IMR-90 (cell line): ENCODE measurements at regions not wholly inside any gene's neighbourhood (a gene's known extent, or its start where the extent isn't known, plus 50 kb on each side); places are given as distances from the start of the nearest gene placed in this dataset.
"Not testable (repeated sequence)": the region's sequence is repeated elsewhere in the genome, so short reads cannot be mapped to it uniquely, and the experiment has no call there.

ENCODE experiments used
- ATAC-seq: fragments of 200-7000 bp; cut with Tn5 transposase; 2 replicates; pipeline ENCODE4 v1.9.1; 2020; ENCODE audit warnings: low read depth, mild to moderate bottlenecking, moderate library complexity
- BruUV-seq: library from RNA; stranded (reverse); fragments of 400-500 nt; replicated peaks from 2 replicates; lab custom pipeline; 2021; lab: Mats Ljungman, UMichigan
- CTCF ChIA-PET: fragments of 300-600 bp; formaldehyde crosslinking; extraction: SDS; loops from one replicate; lab custom pipeline; 2021; ENCODE audit warnings: antibody characterized with exemption; lab: Yijun Ruan, JAX
- POLR2A ChIA-PET: fragments of 300-600 bp; sonication (Branson Sonifier 250); formaldehyde crosslinking; loops from one replicate; lab custom pipeline; 2022; ENCODE audit warnings: antibody characterized with exemption; ENCODE audit not compliant: unreplicated experiment; lab: Charles Lee
- DNase-seq: peaks from one replicate; pipeline ENCODE4 v3.0.0; 2013
- H2AFZ ChIP-seq: replicated peaks from 2 replicates; pipeline ENCODE3; 2013; ENCODE audit warnings: low read length, mild to moderate bottlenecking; ENCODE audit not compliant: poor library complexity
- H2AK5ac ChIP-seq: 2 replicates; pipeline ENCODE4 v1.6.1; 2013; ENCODE audit warnings: low read depth, low read length, inconsistent platforms
- H2AK9ac ChIP-seq: replicated peaks from 2 replicates; pipeline ENCODE3; 2013; ENCODE audit warnings: mild to moderate bottlenecking, low read depth, low read length, moderate library complexity; ENCODE audit not compliant: poor library complexity
- H2BK120ac ChIP-seq: 2 replicates; pipeline ENCODE4 v1.6.1; 2013; ENCODE audit warnings: low read depth, low read length, inconsistent platforms
- H2BK15ac ChIP-seq: 3 replicates; pipeline ENCODE4 v1.6.1; 2013; ENCODE audit warnings: low read depth, low read length, inconsistent platforms
- H2BK20ac ChIP-seq: 2 replicates; pipeline ENCODE4 v1.6.1; 2013; ENCODE audit warnings: low read depth, mild to moderate bottlenecking, inconsistent platforms, low read length, moderate library complexity
- H2BK5ac ChIP-seq: 2 replicates; pipeline ENCODE4 v1.6.1; 2013; ENCODE audit warnings: mild to moderate bottlenecking, low read depth, low read length, inconsistent platforms; ENCODE audit not compliant: poor library complexity, severe bottlenecking
- H3K14ac ChIP-seq: replicated peaks from 2 replicates; pipeline ENCODE4 v1.6.1; 2013; ENCODE audit warnings: low read depth, low read length, inconsistent platforms
- H3K18ac ChIP-seq: 2 replicates; pipeline ENCODE4 v1.6.1; 2013; ENCODE audit warnings: low read depth, low read length, control low read depth
- H3K23ac ChIP-seq: 2 replicates; pipeline ENCODE4 v1.6.1; 2013; ENCODE audit warnings: low read depth, low read length, inconsistent platforms
- H3K27ac ChIP-seq: 2 replicates; pipeline ENCODE4 v1.5.1; 2013; ENCODE audit warnings: mild to moderate bottlenecking, control low read depth, low read length; ENCODE audit not compliant: insufficient read depth
- H3K27me3 ChIP-seq: 2 replicates; pipeline ENCODE4 v1.6.1; 2013; ENCODE audit warnings: low read length; ENCODE audit not compliant: control insufficient read depth, insufficient read depth
- H3K36me3 ChIP-seq: 2 replicates; pipeline ENCODE4 v1.6.1; 2013; ENCODE audit warnings: low read length, mixed read lengths; ENCODE audit not compliant: control insufficient read depth, insufficient read depth
- H3K4ac ChIP-seq: 2 replicates; pipeline ENCODE4 v1.6.1; 2013; ENCODE audit warnings: low read depth, low read length, inconsistent platforms
- H3K4me1 ChIP-seq: 2 replicates; pipeline ENCODE4 v1.6.1; 2013; ENCODE audit warnings: low read length, mixed read lengths; ENCODE audit not compliant: control insufficient read depth, insufficient read depth
- H3K4me2 ChIP-seq: 2 replicates; pipeline ENCODE4 v1.6.1; 2013; ENCODE audit warnings: low read depth, mild to moderate bottlenecking, control low read depth, low read length, moderate library complexity
- H3K4me3 ChIP-seq: 2 replicates; pipeline ENCODE4 v1.5.1; 2013; ENCODE audit warnings: low read depth, mild to moderate bottlenecking, control low read depth, low read length, moderate library complexity; ENCODE audit not compliant: insufficient read depth
- H3K56ac ChIP-seq: 2 replicates; pipeline ENCODE4 v1.6.1; 2013; ENCODE audit warnings: low read length, inconsistent platforms; ENCODE audit not compliant: insufficient read depth; ENCODE audit errors: extremely low read depth
- H3K79me1 ChIP-seq, 2 experiments: 2 replicates each; pipeline ENCODE4 v1.6.1; 2013; ENCODE audit warnings: low read length in 2 of 2, inconsistent platforms in 1 of 2, low read depth in 1 of 2
- H3K9ac ChIP-seq: 2 replicates; pipeline ENCODE4 v1.6.1; 2013; ENCODE audit warnings: low read depth, low read length, control low read depth
- H3K9me1 ChIP-seq: 2 replicates; pipeline ENCODE4 v1.6.1; 2013; ENCODE audit warnings: low read length, inconsistent platforms; ENCODE audit not compliant: insufficient read depth
- H3K9me3 ChIP-seq: 2 replicates; pipeline ENCODE4 v1.6.1; 2013; ENCODE audit warnings: low read length; ENCODE audit not compliant: control insufficient read depth, insufficient read depth
- H4K20me1 ChIP-seq: 2 replicates; pipeline ENCODE4 v1.6.1; 2013; ENCODE audit warnings: low read length, inconsistent platforms; ENCODE audit not compliant: insufficient read depth
- H4K5ac ChIP-seq: 2 replicates; pipeline ENCODE4 v1.6.1; 2013; ENCODE audit warnings: mild to moderate bottlenecking, low read depth, low read length, control low read depth
- H4K8ac ChIP-seq, 2 experiments: 2 replicates each; pipeline ENCODE4 v1.6.1; 2013; ENCODE audit warnings: low read depth in 2 of 2, low read length in 2 of 2, control low read depth in 1 of 2, inconsistent platforms in 1 of 2
- H4K91ac ChIP-seq: 2 replicates; pipeline ENCODE4 v1.6.1; 2013; ENCODE audit warnings: low read depth, low read length, inconsistent platforms; ENCODE audit not compliant: insufficient read depth
- WGBS, 2 experiments: methylation state at CpG; one replicate each; pipeline versions ENCODE4 v1.1.5 to v1.1.7; 2013; ENCODE audit warnings: missing lambda C conversion rate in 2 of 2; ENCODE audit not compliant: insufficient read length in 1 of 2; ENCODE audit errors: extremely low coverage in 2 of 2; 5-methylcytosine and 5-hydroxymethylcytosine counted together
- dilution Hi-C: fragments of 300-500 bp; cut with HindIII; formaldehyde crosslinking; loops from one replicate; pipeline ENCODE4 v1.14.3; 2018; ENCODE audit warnings: low sequenced_read_pairs; ENCODE audit not compliant: unreplicated experiment
- in situ Hi-C: fragments of 300-500 bp; cut with MboI; formaldehyde crosslinking; loops from 3 replicates; pipeline ENCODE4 v1.14.3; 2019; ENCODE audit warnings: low sequenced_read_pairs, inconsistent platforms, mixed read lengths
- intact Hi-C: fragments of 100-400 bp; cut with micrococcal nuclease; formaldehyde crosslinking; loops from 2 replicates; pipeline ENCODE4 v1.10.0; 2022

- H2BK120ac ChIP-seq, H2AFZ ChIP-seq, H3K4me3 ChIP-seq, H2BK20ac ChIP-seq, H4K20me1 ChIP-seq, H3K27me3 ChIP-seq, H3K56ac ChIP-seq, H4K91ac ChIP-seq, H3K9me1 ChIP-seq, H3K79me1 ChIP-seq, H3K27ac ChIP-seq, H4K8ac ChIP-seq, intact Hi-C loops, CTCF ChIA-PET, H3K9me3 ChIP-seq, H3K14ac ChIP-seq, BruUV-seq, in situ Hi-C loops, H4K5ac ChIP-seq, ATAC-seq, H2AK5ac ChIP-seq, H2AK9ac ChIP-seq, H3K4ac ChIP-seq, H3K18ac ChIP-seq, H3K23ac ChIP-seq, H3K4me1 ChIP-seq, H3K36me3 ChIP-seq, H2BK15ac ChIP-seq, dilution Hi-C loops, H3K9ac ChIP-seq, H3K4me2 ChIP-seq, POLR2A ChIA-PET, DNase-seq, H2BK5ac ChIP-seq: not testable (repeated sequence)
- WGBS, 2 experiments: 71% methylated on average over 5 of the region's 9 CpGs; no CpG with 5 or more reads in 1 of the 2 experiments
Observed at GRCh38 chr3:34094280-34094679, 295.9 kb downstream of the PDCD6IP start.
